ENCODE measurements at regions not wholly inside any gene's neighbourhood (a gene's known extent, or its start where the extent isn't known, plus 50 kb on each side); places are given as distances from the start of the nearest gene placed in this dataset.

- TF ChIP-seq, protein P1, sequence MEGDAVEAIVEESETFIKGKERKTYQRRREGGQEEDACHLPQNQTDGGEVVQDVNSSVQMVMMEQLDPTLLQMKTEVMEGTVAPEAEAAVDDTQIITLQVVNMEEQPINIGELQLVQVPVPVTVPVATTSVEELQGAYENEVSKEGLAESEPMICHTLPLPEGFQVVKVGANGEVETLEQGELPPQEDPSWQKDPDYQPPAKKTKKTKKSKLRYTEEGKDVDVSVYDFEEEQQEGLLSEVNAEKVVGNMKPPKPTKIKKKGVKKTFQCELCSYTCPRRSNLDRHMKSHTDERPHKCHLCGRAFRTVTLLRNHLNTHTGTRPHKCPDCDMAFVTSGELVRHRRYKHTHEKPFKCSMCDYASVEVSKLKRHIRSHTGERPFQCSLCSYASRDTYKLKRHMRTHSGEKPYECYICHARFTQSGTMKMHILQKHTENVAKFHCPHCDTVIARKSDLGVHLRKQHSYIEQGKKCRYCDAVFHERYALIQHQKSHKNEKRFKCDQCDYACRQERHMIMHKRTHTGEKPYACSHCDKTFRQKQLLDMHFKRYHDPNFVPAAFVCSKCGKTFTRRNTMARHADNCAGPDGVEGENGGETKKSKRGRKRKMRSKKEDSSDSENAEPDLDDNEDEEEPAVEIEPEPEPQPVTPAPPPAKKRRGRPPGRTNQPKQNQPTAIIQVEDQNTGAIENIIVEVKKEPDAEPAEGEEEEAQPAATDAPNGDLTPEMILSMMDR (IDR thresholded peaks at IDR 0.05; ENCODE audit: control insufficient read depth, extremely low read depth, insufficient read depth) = no peak
- H3K4me3 ChIP-seq (ENCODE audit: low read depth, low read length) = no peak overlapping the region
- no peak for DNase-seq (ENCODE audit: low read depth)
Observed at GRCh38 chr4:63049726-63050125, 1359.5 kb downstream of the TECRL start.

- TF ChIP-seq, protein P1 (IDR thresholded peaks at IDR 0.05; ENCODE audit: control insufficient read depth, extremely low read depth, insufficient read depth) = no peak
- no peak overlapping the region for H3K4me3 ChIP-seq (ENCODE audit: low read depth, low read length)
- no peak for DNase-seq (ENCODE audit: low read depth)
Observed at GRCh38 chr4:63049278-63049677, 1360.0 kb downstream of the TECRL start.

- no peak for DNase-seq (ENCODE audit: low read depth)
- H3K4me3 ChIP-seq (ENCODE audit: low read depth, low read length) = no peak overlapping the region
- TF ChIP-seq, protein P1 (IDR thresholded peaks at IDR 0.05; ENCODE audit: control insufficient read depth, extremely low read depth, insufficient read depth) = no peak
Observed at GRCh38 chr4:63036159-63036866, 1372.9 kb downstream of the TECRL start.

- TF ChIP-seq, protein P1 (IDR thresholded peaks at IDR 0.05; ENCODE audit: control insufficient read depth, extremely low read depth, insufficient read depth) = no peak
Observed at GRCh38 chr4:63029380-63029779, 1379.9 kb downstream of the TECRL start.

GRCh38 chr4:63020661-63021060, 1388.6 kb downstream of the TECRL start:
- no peak for DNase-seq (ENCODE audit: low read depth)
- H3K4me3 ChIP-seq (ENCODE audit: low read depth, low read length) = no peak overlapping the region
- TF ChIP-seq, protein P1 (IDR thresholded peaks at IDR 0.05; ENCODE audit: control insufficient read depth, extremely low read depth, insufficient read depth) = no peak

More at GRCh38 chr4:63029380-63029779, 1379.9 kb downstream of the TECRL start:
- DNase-seq (ENCODE audit: low read depth) = no peak
- no peak overlapping the region for H3K4me3 ChIP-seq (ENCODE audit: low read depth, low read length)

DNA sequence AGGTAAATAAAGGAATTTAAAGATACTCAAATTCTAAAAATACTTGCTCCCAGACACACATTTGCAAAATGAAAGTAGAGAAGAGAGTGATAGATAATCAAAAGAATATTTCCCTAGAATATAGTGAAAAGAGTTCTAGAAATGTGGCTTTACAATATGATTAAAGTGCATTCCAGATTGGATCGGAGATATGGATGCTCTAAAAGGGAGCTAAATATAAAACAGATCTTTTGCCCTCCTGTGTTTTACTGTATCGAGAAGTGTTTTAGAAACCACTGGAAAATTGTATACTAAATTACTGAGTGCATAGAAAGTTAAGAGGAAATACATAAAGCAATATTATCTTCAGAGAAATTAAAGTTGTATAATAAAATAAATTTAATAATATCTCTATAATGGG, 1392.0 kb downstream of the TECRL start:
- no peak overlapping the region for H3K4me3 ChIP-seq (ENCODE audit: low read depth, low read length)
- DNase-seq (ENCODE audit: low read depth) = no peak

More for the DNA sequence above, 1392.0 kb downstream of the TECRL start:
- TF ChIP-seq, protein P1 (IDR thresholded peaks at IDR 0.05; ENCODE audit: control insufficient read depth, extremely low read depth, insufficient read depth) = no peak
